Hematopoietic multipotent progenitor cell treated with erythropoietin and hydrocortisone succinate and interleukin-3 and kit ligand, for 17 days (in vitro differentiated cells): ENCODE measurements at regions not wholly inside any gene's neighbourhood (a gene's known extent, or its start where the extent isn't known, plus 50 kb on each side); places are given as distances from the start of the nearest gene placed in this dataset.
"Not testable (repeated sequence)": the region's sequence is repeated elsewhere in the genome, so short reads cannot be mapped to it uniquely, and the experiment has no call there.

Experiments used
- DNase-seq: peaks from one replicate; pipeline ENCODE4 v3.0.0-alpha.2; 2015; ENCODE audit warnings: low spot score

GRCh38 chr22:19641254-19641982 is 72.9 kb upstream of the SEPTIN5 start:
- DNase-seq = no peak

GRCh38 chr22:19641983-19642451 is 72.3 kb upstream of the SEPTIN5 start:
- no peak for DNase-seq

GRCh38 chr22:19643448-19644313 is 70.6 kb upstream of the SEPTIN5 start:
- DNase-seq = no peak

GRCh38 chr22:19644314-19645223 is 69.7 kb upstream of the SEPTIN5 start:
- DNase-seq = no peak

GRCh38 chr22:19645391-19645790 is 68.9 kb upstream of the SEPTIN5 start:
- no peak for DNase-seq

GRCh38 chr22:19645905-19646304 is 68.4 kb upstream of the SEPTIN5 start:
- no peak for DNase-seq

GRCh38 chr22:19646383-19646782 is 67.9 kb upstream of the SEPTIN5 start:
- DNase-seq = no peak

- no peak for DNase-seq
Measured at GRCh38 chr22:19648419-19648929, 65.8 kb upstream of the SEPTIN5 start.

GRCh38 chr22:19652316-19652715 is 62.0 kb upstream of the SEPTIN5 start:
- DNase-seq = no peak

- no peak for DNase-seq
Measured at GRCh38 chr22:19654338-19654987, 59.8 kb upstream of the SEPTIN5 start.

GRCh38 chr22:19655399-19655798 is 58.9 kb upstream of the SEPTIN5 start:
- DNase-seq = no peak

GRCh38 chr22:19656541-19657251 is 57.6 kb upstream of the SEPTIN5 start:
- DNase-seq = no peak

GRCh38 chr22:19657252-19658056 is 56.8 kb upstream of the SEPTIN5 start:
- no peak for DNase-seq

GRCh38 chr22:19658057-19658966 is 56.0 kb upstream of the SEPTIN5 start:
- no peak for DNase-seq

- DNase-seq = no peak
Measured at GRCh38 chr22:19658967-19659804, 55.1 kb upstream of the SEPTIN5 start.

GRCh38 chr22:19659805-19660345 is 54.4 kb upstream of the SEPTIN5 start:
- DNase-seq = no peak

- not testable (repeated sequence) for DNase-seq
Measured at GRCh38 chr22:19660583-19660982, 53.7 kb upstream of the SEPTIN5 start.

GRCh38 chr22:19661156-19661555 is 53.1 kb upstream of the SEPTIN5 start:
- no peak for DNase-seq
